Small intestine (tissue), 7 donors: ENCODE measurements at regions not wholly inside any gene's neighbourhood (a gene's known extent, or its start where the extent isn't known, plus 50 kb on each side); places are given as distances from the start of the nearest gene placed in this dataset.

ENCODE experiments used
- DNase-seq, 2 donors: peaks; one replicate each; pipeline versions ENCODE4 v3.0.0 to v3.0.0-alpha.2; 2013
- FAIRE-seq: peaks from 2 replicates; lab custom pipeline; 2012; peaks lifted over from hg19 to GRCh38; lab: Jason Lieb, UNC
- H3K27ac ChIP-seq, 3 donors: one replicate each; pipeline ENCODE4 v1.5.1; 2013; ENCODE audit warnings: low read length in 2 of 3, mild to moderate bottlenecking in 2 of 3, control low read depth in 1 of 3, inconsistent platforms in 1 of 3, low read depth in 1 of 3, moderate library complexity in 1 of 3
- H3K27me3 ChIP-seq, 3 donors: one replicate each; pipeline ENCODE4 v1.6.1; 2013; ENCODE audit warnings: low read length in 3 of 3, inconsistent platforms in 1 of 3; ENCODE audit not compliant: control insufficient read depth in 3 of 3, insufficient read depth in 3 of 3
- H3K36me3 ChIP-seq, 3 donors: one replicate each; pipeline ENCODE4 v1.6.1; 2013; ENCODE audit warnings: low read length in 3 of 3, inconsistent platforms in 1 of 3, low read depth in 1 of 3, mild to moderate bottlenecking in 1 of 3, moderate library complexity in 1 of 3; ENCODE audit not compliant: control insufficient read depth in 3 of 3, insufficient read depth in 2 of 3
- H3K4me1 ChIP-seq, 3 donors: one replicate each; pipeline ENCODE4 v1.6.1; 2013; ENCODE audit warnings: low read length in 2 of 3, inconsistent platforms in 1 of 3, low read depth in 1 of 3, mild to moderate bottlenecking in 1 of 3, moderate library complexity in 1 of 3; ENCODE audit not compliant: control insufficient read depth in 3 of 3, insufficient read depth in 2 of 3
- H3K4me3 ChIP-seq, 3 donors: one replicate each; pipeline ENCODE4 v1.5.1; 2013; ENCODE audit warnings: low read length in 3 of 3, control low read depth in 1 of 3, inconsistent platforms in 1 of 3, low read depth in 1 of 3, mild to moderate bottlenecking in 1 of 3, moderate library complexity in 1 of 3
- H3K9me3 ChIP-seq, 2 donors: one replicate each; pipeline ENCODE4 v1.6.1; 2013; ENCODE audit warnings: low read depth in 1 of 2, low read length in 1 of 2; ENCODE audit not compliant: control insufficient read depth in 2 of 2, insufficient read depth in 1 of 2
- WGBS, 3 donors: extraction: QIAGEN DNeasy Blood & Tissue Kit; methylation state at CpG; one replicate each; pipeline ENCODE4 v1.1.7; 2013; 5-methylcytosine and 5-hydroxymethylcytosine counted together
- donor health status: healthy with polysubstance abuse.
- donor health status: control.
- donor health status: control.
- donor health status: Bipolar disorder and iron deficiency.
- donor health status: healthy.

- no peak overlapping the region for H3K27ac ChIP-seq
- no peak overlapping the region for H3K4me3 ChIP-seq
- peaks cover 0 to 5% (median 0%) of the 10 kb centered on the region in 3 donors for H3K4me1 ChIP-seq
- no peaks in the 10 kb centered on the region for H3K27me3 ChIP-seq
- 92 to 96% (median 95%) methylated on average over 3 of the region's 3 CpGs for WGBS, 3 donors
- H3K9me3 ChIP-seq: peaks cover 0 to 9% of the 10 kb centered on the region in 2 donors
- DNase-seq: no peak
- H3K36me3 ChIP-seq: no peaks in the 10 kb centered on the region
- no peak for FAIRE-seq
These were observed 184.6 kb upstream of the PRDM1 start for GRCh38 chr6:105901583-105901982.

GRCh38 chr6:105900125-105900937, 185.8 kb upstream of the PRDM1 start:
- Histone ChIP-seq H3K36me3 (no peaks in the 10 kb centered on the region), H3K27ac (peak overlapping the region in 1 of 3 donors; percentile 63), H3K9me3 (peaks cover 0 to 9% of the 10 kb centered on the region in 2 donors), H3K4me1 (peaks cover 0 to 13% (median 0%) of the 10 kb centered on the region in 3 donors), H3K4me3 (no peak overlapping the region), H3K27me3 (no peaks in the 10 kb centered on the region)
- FAIRE-seq (no peak), DNase-seq (no peak)
- 59 to 83% (median 69%) methylated on average over 13 of the region's 13 CpGs for WGBS, 3 donors

GRCh38 chr6:105898286-105898685, 187.8 kb upstream of the PRDM1 start:
- Histone ChIP-seq H3K4me3 (no peak overlapping the region), H3K4me1 (peaks cover 0 to 13% (median 0%) of the 10 kb centered on the region in 3 donors), H3K27ac (no peak overlapping the region), H3K9me3 (peaks cover 0 to 9% of the 10 kb centered on the region in 2 donors), H3K27me3 (no peaks in the 10 kb centered on the region), H3K36me3 (no peaks in the 10 kb centered on the region)
- 67 to 83% (median 75%) methylated on average over 5 of the region's 5 CpGs for WGBS, 3 donors
- no peak for DNase-seq
- no peak for FAIRE-seq

GRCh38 chr6:105897131-105897530, 189.0 kb upstream of the PRDM1 start:
- WGBS, 3 donors: 88 to 99% (median 95%) methylated on average over 1 of the region's 1 CpG
- peak overlapping the region in 1 of 3 donors; percentile 68 for H3K27ac ChIP-seq
- no peak for DNase-seq

GRCh38 chr6:105896821-105897095, 189.4 kb upstream of the PRDM1 start:
- Histone ChIP-seq H3K4me3 (no peak overlapping the region), H3K27ac (peak overlapping the region in 1 of 3 donors; percentile 68), H3K9me3 (peaks cover 0 to 9% of the 10 kb centered on the region in 2 donors), H3K4me1 (peaks cover 0 to 13% (median 0%) of the 10 kb centered on the region in 3 donors), H3K36me3 (no peaks in the 10 kb centered on the region), H3K27me3 (no peaks in the 10 kb centered on the region)
- WGBS, 3 donors: 55 to 60% (median 56%) methylated on average over 3 of the region's 3 CpGs
- DNase-seq (no peak), FAIRE-seq (no peak)

More at GRCh38 chr6:105897131-105897530, 189.0 kb upstream of the PRDM1 start:
- no peaks in the 10 kb centered on the region for H3K27me3 ChIP-seq
- peaks cover 0 to 13% (median 0%) of the 10 kb centered on the region in 3 donors for H3K4me1 ChIP-seq
- no peak for FAIRE-seq
- H3K36me3 ChIP-seq: no peaks in the 10 kb centered on the region
- H3K4me3 ChIP-seq: no peak overlapping the region
- H3K9me3 ChIP-seq: peaks cover 0 to 9% of the 10 kb centered on the region in 2 donors

DNA sequence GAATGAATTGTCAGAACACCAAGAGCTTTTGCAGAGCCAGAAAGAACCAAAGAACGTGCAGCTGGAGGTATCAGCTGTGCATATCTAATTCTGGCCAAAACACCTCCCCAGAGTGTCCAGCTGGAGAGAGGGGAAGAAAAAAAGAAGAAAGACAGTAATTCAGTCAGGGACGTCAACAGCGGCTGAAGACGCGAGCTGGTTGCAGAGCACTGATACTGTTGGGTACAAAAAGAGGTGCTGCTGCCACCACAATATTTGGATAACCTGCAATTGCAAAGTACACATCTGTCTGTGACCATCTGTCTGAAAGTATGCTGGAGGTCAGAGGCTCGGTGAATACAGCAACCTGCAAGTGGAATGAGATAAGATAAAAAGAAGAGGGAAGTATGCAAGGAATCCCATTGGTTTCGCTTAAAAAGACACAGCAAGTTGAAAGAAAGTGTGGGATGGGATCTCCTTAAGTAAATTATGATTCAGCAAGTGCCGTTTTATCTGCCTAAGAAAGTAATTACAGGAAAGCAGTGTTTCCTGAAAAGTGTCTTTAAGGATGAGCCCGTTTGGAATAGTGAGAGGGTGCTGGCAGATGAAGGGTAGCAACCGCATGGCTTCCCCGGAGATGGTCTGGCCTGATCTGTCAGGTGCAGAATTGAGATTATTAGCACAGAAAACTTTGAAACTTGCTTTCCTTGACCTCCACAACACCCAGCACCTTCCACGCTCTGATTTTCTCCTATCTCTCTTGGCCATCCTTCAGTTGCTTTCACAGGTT, 189.9 kb upstream of the PRDM1 start:
- peaks cover 0 to 9% of the 10 kb centered on the region in 2 donors for H3K9me3 ChIP-seq
- peaks cover 0 to 13% (median 0%) of the 10 kb centered on the region in 3 donors for H3K4me1 ChIP-seq
- H3K36me3 ChIP-seq: no peaks in the 10 kb centered on the region
- peak overlapping the region in 1 of 3 donors; percentile 68 for H3K27ac ChIP-seq
- DNase-seq (peak in 1 of 2 donors; percentile 19), FAIRE-seq (no peak)
- H3K4me3 ChIP-seq: no peak overlapping the region
- 67 to 75% (median 74%) methylated on average over 12 of the region's 12 CpGs for WGBS, 3 donors
- no peaks in the 10 kb centered on the region for H3K27me3 ChIP-seq

GRCh38 chr6:105894556-105894955, 191.6 kb upstream of the PRDM1 start:
- Histone ChIP-seq H3K27ac (no peak overlapping the region), H3K36me3 (no peaks in the 10 kb centered on the region), H3K27me3 (no peaks in the 10 kb centered on the region), H3K4me1 (peaks cover 0 to 13% (median 0%) of the 10 kb centered on the region in 3 donors), H3K9me3 (peaks cover 0 to 8% of the 10 kb centered on the region in 2 donors), H3K4me3 (no peak overlapping the region)
- no peak for FAIRE-seq
- 89 to 95% (median 93%) methylated on average over 1 of the region's 1 CpG for WGBS, 3 donors
- DNase-seq: no peak

DNA sequence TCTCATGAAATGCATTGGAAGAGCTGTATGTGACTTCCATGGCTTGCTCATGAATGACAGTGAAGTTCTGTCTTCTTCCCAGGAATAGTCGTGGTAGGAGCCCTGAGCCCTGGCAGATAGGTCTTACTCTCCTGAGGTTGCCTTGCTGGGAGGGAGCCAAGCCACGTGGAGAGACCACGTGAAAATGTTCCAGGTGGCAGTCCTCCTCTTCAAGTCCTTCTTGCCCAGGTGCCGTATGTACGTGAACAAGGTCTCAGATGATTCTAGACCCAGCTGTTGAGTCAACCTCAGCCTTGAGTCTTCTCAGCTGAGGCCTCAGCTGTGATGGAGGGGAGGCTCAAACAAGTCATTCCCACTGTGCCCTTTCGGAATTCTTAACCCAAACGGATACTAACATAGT, 192.4 kb upstream of the PRDM1 start:
- FAIRE-seq (no peak), DNase-seq (no peak)
- 80 to 90% (median 85%) methylated on average over 7 of the region's 7 CpGs for WGBS, 3 donors
- Histone ChIP-seq H3K36me3 (no peaks in the 10 kb centered on the region), H3K9me3 (peaks cover 0 to 4% of the 10 kb centered on the region in 2 donors), H3K4me3 (no peak overlapping the region), H3K27ac (peak overlapping the region in 1 of 3 donors; percentile 82), H3K4me1 (peaks cover 0 to 13% (median 0%) of the 10 kb centered on the region in 3 donors), H3K27me3 (no peaks in the 10 kb centered on the region)
